Mucosa of stomach (tissue), 1 donor: ENCODE measurements at regions not wholly inside any gene's neighbourhood (a gene's known extent, or its start where the extent isn't known, plus 50 kb on each side); places are given as distances from the start of the nearest gene placed in this dataset.

ENCODE experiments used
- H3K27me3 ChIP-seq: one replicate; pipeline ENCODE4 v1.7.0; 2013; ENCODE audit warnings: mild to moderate bottlenecking, low read length; ENCODE audit not compliant: control insufficient read depth, insufficient read depth
- H3K36me3 ChIP-seq: one replicate; pipeline ENCODE4 v1.7.0; 2013; ENCODE audit warnings: low read length; ENCODE audit not compliant: control insufficient read depth, insufficient read depth
- H3K4me1 ChIP-seq: one replicate; pipeline ENCODE4 v1.7.0; 2013; ENCODE audit warnings: mild to moderate bottlenecking, low read length; ENCODE audit not compliant: control insufficient read depth, insufficient read depth
- H3K4me3 ChIP-seq: one replicate; pipeline ENCODE4 v1.7.0; 2013; ENCODE audit warnings: low read length
- H3K9ac ChIP-seq: one replicate; pipeline ENCODE4 v1.7.0; 2013; ENCODE audit warnings: mild to moderate bottlenecking, low read length, moderate library complexity
- H3K9me3 ChIP-seq: one replicate; pipeline ENCODE4 v1.7.0; 2013; ENCODE audit warnings: mild to moderate bottlenecking, low read length, moderate library complexity; ENCODE audit not compliant: control insufficient read depth
- donor health status: Pancreatic carcinoma.

GRCh38 chr2:82652117-82652516, 1807.0 kb downstream of the SUCLG1 start:
- H3K9me3 ChIP-seq, result no peaks in the 10 kb centered on the region
- no peak overlapping the region for H3K4me3 ChIP-seq
- no peaks in the 10 kb centered on the region for H3K27me3 ChIP-seq
- no peak overlapping the region for H3K9ac ChIP-seq
- no peaks in the 10 kb centered on the region for H3K36me3 ChIP-seq
- H3K4me1 ChIP-seq, result no peaks in the 10 kb centered on the region

GRCh38 chr2:82650038-82650437, 1809.0 kb downstream of the SUCLG1 start:
- Histone ChIP-seq H3K36me3 (no peaks in the 10 kb centered on the region), H3K4me1 (no peaks in the 10 kb centered on the region), H3K27me3 (no peaks in the 10 kb centered on the region), H3K9me3 (no peaks in the 10 kb centered on the region), H3K4me3 (no peak overlapping the region), H3K9ac (no peak overlapping the region)

- no peaks in the 10 kb centered on the region for H3K36me3 ChIP-seq
- H3K27me3 ChIP-seq, result no peaks in the 10 kb centered on the region
- no peaks in the 10 kb centered on the region for H3K9me3 ChIP-seq
- no peak overlapping the region for H3K9ac ChIP-seq
- no peaks in the 10 kb centered on the region for H3K4me1 ChIP-seq
- H3K4me3 ChIP-seq, result no peak overlapping the region
These were observed 1817.4 kb downstream of the SUCLG1 start for GRCh38 chr2:82641598-82642180.

- no peaks in the 10 kb centered on the region for H3K9me3 ChIP-seq
- H3K27me3 ChIP-seq, result no peaks in the 10 kb centered on the region
- no peaks in the 10 kb centered on the region for H3K36me3 ChIP-seq
- H3K9ac ChIP-seq, result no peak overlapping the region
- H3K4me1 ChIP-seq, result no peaks in the 10 kb centered on the region
- no peak overlapping the region for H3K4me3 ChIP-seq
These were observed 1822.6 kb downstream of the SUCLG1 start for GRCh38 chr2:82636402-82637020.

- Histone ChIP-seq H3K9ac (no peak overlapping the region), H3K4me1 (no peaks in the 10 kb centered on the region), H3K27me3 (no peaks in the 10 kb centered on the region), H3K4me3 (no peak overlapping the region), H3K9me3 (no peaks in the 10 kb centered on the region), H3K36me3 (no peaks in the 10 kb centered on the region)
These were observed 1860.1 kb downstream of the SUCLG1 start for GRCh38 chr2:82599021-82599420.

GRCh38 chr2:82596581-82596980, 1862.5 kb downstream of the SUCLG1 start:
- Histone ChIP-seq H3K9me3 (no peaks in the 10 kb centered on the region), H3K27me3 (no peaks in the 10 kb centered on the region), H3K9ac (no peak overlapping the region), H3K36me3 (no peaks in the 10 kb centered on the region), H3K4me1 (no peaks in the 10 kb centered on the region), H3K4me3 (no peak overlapping the region)

GRCh38 chr2:82591718-82592117, 1867.4 kb downstream of the SUCLG1 start:
- Histone ChIP-seq H3K4me1 (no peaks in the 10 kb centered on the region), H3K36me3 (no peaks in the 10 kb centered on the region), H3K27me3 (no peaks in the 10 kb centered on the region), H3K9ac (no peak overlapping the region), H3K9me3 (no peaks in the 10 kb centered on the region), H3K4me3 (no peak overlapping the region)

- Histone ChIP-seq H3K9me3 (no peaks in the 10 kb centered on the region), H3K36me3 (no peaks in the 10 kb centered on the region), H3K4me1 (no peaks in the 10 kb centered on the region), H3K4me3 (no peak overlapping the region), H3K9ac (no peak overlapping the region), H3K27me3 (no peaks in the 10 kb centered on the region)
These were observed 1882.4 kb downstream of the SUCLG1 start for GRCh38 chr2:82576656-82577055.

- Histone ChIP-seq H3K9ac (no peak overlapping the region), H3K36me3 (no peaks in the 10 kb centered on the region), H3K9me3 (no peaks in the 10 kb centered on the region), H3K4me1 (no peaks in the 10 kb centered on the region), H3K4me3 (no peak overlapping the region), H3K27me3 (no peaks in the 10 kb centered on the region)
These were observed 1919.8 kb downstream of the SUCLG1 start for GRCh38 chr2:82539280-82539621.

- Histone ChIP-seq H3K27me3 (no peaks in the 10 kb centered on the region), H3K9ac (no peak overlapping the region), H3K4me3 (no peak overlapping the region), H3K36me3 (no peaks in the 10 kb centered on the region), H3K9me3 (no peaks in the 10 kb centered on the region), H3K4me1 (no peaks in the 10 kb centered on the region)
These were observed 1920.3 kb downstream of the SUCLG1 start for GRCh38 chr2:82538590-82539279.

GRCh38 chr2:82528288-82528687, 1930.8 kb downstream of the SUCLG1 start:
- H3K4me1 ChIP-seq, result no peaks in the 10 kb centered on the region
- no peaks in the 10 kb centered on the region for H3K36me3 ChIP-seq
- no peak overlapping the region for H3K9ac ChIP-seq
- no peaks in the 10 kb centered on the region for H3K9me3 ChIP-seq
- no peaks in the 10 kb centered on the region for H3K27me3 ChIP-seq
- H3K4me3 ChIP-seq, result no peak overlapping the region

- H3K4me1 ChIP-seq, result no peaks in the 10 kb centered on the region
- no peaks in the 10 kb centered on the region for H3K27me3 ChIP-seq
- no peak overlapping the region for H3K4me3 ChIP-seq
- H3K36me3 ChIP-seq, result no peaks in the 10 kb centered on the region
- H3K9me3 ChIP-seq, result no peaks in the 10 kb centered on the region
- no peak overlapping the region for H3K9ac ChIP-seq
These were observed 1932.0 kb downstream of the SUCLG1 start for GRCh38 chr2:82527124-82527523.
